Neuronal stem cell (in vitro differentiated cells): ENCODE measurements at regions not wholly inside any gene's neighbourhood (a gene's known extent, or its start where the extent isn't known, plus 50 kb on each side); places are given as distances from the start of the nearest gene placed in this dataset.

Source experiments
- DNase-seq: peaks from one replicate; pipeline ENCODE4 v3.0.0-alpha.2; 2013; ENCODE audit warnings: low spot score
- H2AFZ ChIP-seq: one replicate; pipeline ENCODE4 v1.6.1; 2013; ENCODE audit warnings: mild to moderate bottlenecking, low read length, inconsistent platforms
- H2AK5ac ChIP-seq: 2 replicates; pipeline ENCODE4 v1.6.1; 2013; ENCODE audit warnings: low read depth, mild to moderate bottlenecking, inconsistent platforms, low read length, moderate library complexity, mixed read lengths
- H2BK120ac ChIP-seq: 2 replicates; pipeline ENCODE4 v1.6.1; 2013; ENCODE audit warnings: low read depth, mild to moderate bottlenecking, inconsistent platforms, low read length, moderate library complexity, mixed read lengths
- H2BK12ac ChIP-seq: one replicate; pipeline ENCODE4 v1.6.1; 2013; ENCODE audit warnings: low read length, inconsistent platforms
- H2BK15ac ChIP-seq: 2 replicates; pipeline ENCODE4 v1.6.1; 2013; ENCODE audit warnings: mild to moderate bottlenecking, low read length, inconsistent platforms, mixed read lengths
- H2BK5ac ChIP-seq: one replicate; pipeline ENCODE4 v1.6.1; 2013; ENCODE audit warnings: inconsistent platforms, mild to moderate bottlenecking, low read length, moderate library complexity
- H3K14ac ChIP-seq: one replicate; pipeline ENCODE4 v1.6.1; 2013; ENCODE audit warnings: low read length, inconsistent platforms
- H3K18ac ChIP-seq: 2 replicates; pipeline ENCODE4 v1.6.1; 2013; ENCODE audit warnings: low read length, inconsistent platforms
- H3K23ac ChIP-seq: 2 replicates; pipeline ENCODE4 v1.6.1; 2013; ENCODE audit warnings: low read depth, mild to moderate bottlenecking, mixed read lengths, low read length, inconsistent platforms; ENCODE audit not compliant: poor library complexity
- H3K27ac ChIP-seq: replicated peaks from 3 replicates; pipeline ENCODE4 v1.5.1; 2013; ENCODE audit warnings: low read length, inconsistent platforms
- H3K27me3 ChIP-seq, 3 experiments: 2 replicates each; pipeline ENCODE4 v1.6.1; 2013; ENCODE audit warnings: low read length in 3 of 3, mild to moderate bottlenecking in 2 of 3, inconsistent platforms in 1 of 3, low read depth in 1 of 3, mixed read lengths in 1 of 3, moderate library complexity in 1 of 3; ENCODE audit not compliant: control insufficient read depth in 3 of 3, insufficient read depth in 3 of 3
- H3K36me3 ChIP-seq, 2 donors: replicated peaks in 1 of 2; 2 replicates each; pipeline ENCODE4 v1.6.1; 2013; ENCODE audit warnings: low read length in 2 of 2; ENCODE audit not compliant: control insufficient read depth in 2 of 2, insufficient read depth in 2 of 2
- H3K4ac ChIP-seq: 2 replicates; pipeline ENCODE4 v1.6.1; 2013; ENCODE audit warnings: inconsistent platforms, mild to moderate bottlenecking, low read length, moderate library complexity
- H3K4me1 ChIP-seq, 2 donors: 1 replicate in 1 of 2; 2 replicates in 1 of 2; pipeline ENCODE4 v1.6.1; 2013; ENCODE audit warnings: low read length in 2 of 2, low read depth in 1 of 2; ENCODE audit not compliant: control insufficient read depth in 2 of 2, insufficient read depth in 1 of 2
- H3K4me2 ChIP-seq: one replicate; pipeline ENCODE4 v1.6.1; 2013; ENCODE audit warnings: mild to moderate bottlenecking, low read length, inconsistent platforms; ENCODE audit not compliant: insufficient read depth, poor library complexity, severe bottlenecking
- H3K4me3 ChIP-seq, 2 donors: 2 replicates each; pipeline ENCODE4 v1.5.1; 2013; ENCODE audit warnings: low read length in 2 of 2, mild to moderate bottlenecking in 2 of 2, inconsistent platforms in 1 of 2, moderate library complexity in 1 of 2
- H3K79me1 ChIP-seq: one replicate; pipeline ENCODE4 v1.6.1; 2013; ENCODE audit warnings: low read depth, mild to moderate bottlenecking, inconsistent platforms, low read length, moderate library complexity
- H3K9ac ChIP-seq: one replicate; pipeline ENCODE4 v1.6.1; 2013; ENCODE audit warnings: mild to moderate bottlenecking, low read depth, low read length, inconsistent platforms; ENCODE audit not compliant: poor library complexity
- H3K9me3 ChIP-seq, 2 donors: replicated peaks in 1 of 2; 2 replicates each; pipeline versions ENCODE3 to v1.6.1; 2013; ENCODE audit warnings: low read length in 2 of 2, mild to moderate bottlenecking in 2 of 2, inconsistent platforms in 1 of 2, low read depth in 1 of 2, mixed read lengths in 1 of 2, moderate library complexity in 1 of 2; ENCODE audit not compliant: control insufficient read depth in 2 of 2, insufficient read depth in 1 of 2
- H4K8ac ChIP-seq: one replicate; pipeline ENCODE4 v1.6.1; 2013; ENCODE audit warnings: low read depth, mild to moderate bottlenecking, inconsistent platforms, low read length, moderate library complexity
- H4K91ac ChIP-seq: one replicate; pipeline ENCODE4 v1.6.1; 2013; ENCODE audit warnings: low read length, low read depth, mild to moderate bottlenecking, inconsistent platforms; ENCODE audit not compliant: poor library complexity
- WGBS, 2 donors: extraction: QIAGEN DNeasy Blood & Tissue Kit; methylation state at CpG; one replicate each; pipeline ENCODE4 v1.1.7; 2013; ENCODE audit warnings: missing lambda C conversion rate in 2 of 2, mixed read lengths in 1 of 2; ENCODE audit not compliant: insufficient read length in 2 of 2, insufficient replicate concordance in 1 of 2; ENCODE audit errors: extremely low coverage in 2 of 2; 5-methylcytosine and 5-hydroxymethylcytosine counted together

DNA sequence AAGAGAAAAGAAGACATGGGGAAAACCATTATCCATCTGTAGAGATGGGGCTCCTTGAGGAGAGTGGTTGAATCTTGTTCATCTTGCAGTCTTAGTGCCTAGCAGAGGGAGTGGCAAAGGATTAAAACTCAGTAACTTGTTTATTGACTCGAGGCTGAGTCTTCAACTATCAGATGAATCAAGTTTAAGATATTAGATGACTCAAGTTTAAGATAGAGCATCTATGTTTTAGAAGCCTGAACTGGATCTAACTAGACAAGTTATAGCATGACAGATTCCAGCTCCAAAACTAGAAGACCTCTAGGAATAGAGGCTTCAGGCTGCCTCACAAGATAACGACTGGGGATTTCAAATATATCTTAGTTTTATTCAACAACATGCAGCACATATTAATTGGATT is 2277.2 kb upstream of the WWC1 start:
- H3K79me1 ChIP-seq = no peaks in the 10 kb centered on the region

GRCh38 chr5:166018716-166019115 is 2272.7 kb upstream of the WWC1 start:
- no peak overlapping the region for H3K23ac ChIP-seq
- no peak overlapping the region for H3K4ac ChIP-seq
- H3K4me3 ChIP-seq = no peak overlapping the region

More for the DNA sequence above, 2277.2 kb upstream of the WWC1 start:
- H3K14ac ChIP-seq = no peak overlapping the region
- H2BK120ac ChIP-seq = no peak overlapping the region
- no peak overlapping the region for H2BK12ac ChIP-seq
- H3K9ac ChIP-seq = no peak overlapping the region
- H3K4me1 ChIP-seq = peaks cover 2 to 6% of the 10 kb centered on the region in 2 donors
- no peak overlapping the region for H2BK15ac ChIP-seq
- no peak overlapping the region for H3K4ac ChIP-seq
- H3K27ac ChIP-seq = no peak overlapping the region
- H3K4me2 ChIP-seq = no peak overlapping the region
- H2AFZ ChIP-seq = no peak overlapping the region
- H3K36me3 ChIP-seq = no peaks in the 10 kb centered on the region
- H3K9me3 ChIP-seq = no peaks in the 10 kb centered on the region
- H3K4me3 ChIP-seq = no peak overlapping the region
- no peak for DNase-seq
- no peaks in the 10 kb centered on the region for H3K27me3 ChIP-seq
- WGBS, 2 donors = no CpG with 5 or more reads among the region's 2 CpGs
- H2BK5ac ChIP-seq = no peak overlapping the region
- no peak overlapping the region for H4K8ac ChIP-seq
- H3K23ac ChIP-seq = no peak overlapping the region
- H2AK5ac ChIP-seq = no peak overlapping the region
- H3K18ac ChIP-seq = no peak overlapping the region
- H4K91ac ChIP-seq = no peak overlapping the region

GRCh38 chr5:166022065-166022464 is 2269.4 kb upstream of the WWC1 start:
- no peak overlapping the region for H2BK15ac ChIP-seq
- H3K4me2 ChIP-seq = no peak overlapping the region
- H3K23ac ChIP-seq = no peak overlapping the region
- no peak overlapping the region for H3K4me3 ChIP-seq
- no peak for DNase-seq
- no peak overlapping the region for H2BK12ac ChIP-seq
- H2BK5ac ChIP-seq = no peak overlapping the region
- no peak overlapping the region for H2AFZ ChIP-seq
- H3K4ac ChIP-seq = no peak overlapping the region
- no peaks in the 10 kb centered on the region for H3K9me3 ChIP-seq
- no peak overlapping the region for H4K8ac ChIP-seq
- H3K79me1 ChIP-seq = no peaks in the 10 kb centered on the region
- no peaks in the 10 kb centered on the region for H3K27me3 ChIP-seq
- no peaks in the 10 kb centered on the region for H3K36me3 ChIP-seq
- no peak overlapping the region for H3K27ac ChIP-seq
- no peak overlapping the region for H2BK120ac ChIP-seq
- H4K91ac ChIP-seq = no peak overlapping the region
- H3K18ac ChIP-seq = no peak overlapping the region
- H3K4me1 ChIP-seq = no peaks in the 10 kb centered on the region
- no peak overlapping the region for H3K14ac ChIP-seq
- no peak overlapping the region for H2AK5ac ChIP-seq
- H3K9ac ChIP-seq = no peak overlapping the region

More at GRCh38 chr5:166018716-166019115, 2272.7 kb upstream of the WWC1 start:
- H3K14ac ChIP-seq = no peak overlapping the region
- H2BK5ac ChIP-seq = no peak overlapping the region
- no peak overlapping the region for H3K18ac ChIP-seq
- no peak overlapping the region for H3K4me2 ChIP-seq
- no peaks in the 10 kb centered on the region for H3K36me3 ChIP-seq
- no peak overlapping the region for H3K9ac ChIP-seq
- peaks cover 0 to under 1% of the 10 kb centered on the region in 2 donors for H3K4me1 ChIP-seq
- DNase-seq = no peak
- no peaks in the 10 kb centered on the region for H3K27me3 ChIP-seq
- no peak overlapping the region for H4K91ac ChIP-seq
- H2BK15ac ChIP-seq = no peak overlapping the region
- H4K8ac ChIP-seq = no peak overlapping the region
- H2BK120ac ChIP-seq = no peak overlapping the region
- H3K9me3 ChIP-seq = no peaks in the 10 kb centered on the region
- no CpG with 5 or more reads among the region's 1 CpG for WGBS, 2 donors
- H2BK12ac ChIP-seq = no peak overlapping the region
- H2AK5ac ChIP-seq = no peak overlapping the region
- no peak overlapping the region for H3K27ac ChIP-seq
- H2AFZ ChIP-seq = no peak overlapping the region
- no peaks in the 10 kb centered on the region for H3K79me1 ChIP-seq

DNA sequence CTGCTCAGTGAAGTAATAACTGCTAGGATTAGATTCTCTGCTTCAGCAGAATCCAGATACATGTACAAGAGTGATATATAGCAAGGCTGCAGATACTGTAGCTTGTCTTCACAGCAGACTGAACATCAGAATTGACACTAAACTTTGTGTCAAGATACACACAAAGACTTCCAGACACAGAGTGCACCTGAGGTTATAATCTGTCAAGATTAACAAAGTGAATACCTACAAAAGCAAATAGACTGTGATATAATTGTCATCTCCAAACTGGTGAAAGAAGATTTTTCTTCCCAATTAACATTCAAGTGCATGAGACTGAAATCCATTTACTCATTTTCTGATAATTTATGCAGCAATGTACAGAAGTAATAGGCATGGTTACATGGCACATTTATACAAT is 2266.5 kb upstream of the WWC1 start:
- H2BK15ac ChIP-seq = no peak overlapping the region
- H4K91ac ChIP-seq = no peak overlapping the region
- no peak overlapping the region for H2AFZ ChIP-seq
- no peak overlapping the region for H3K14ac ChIP-seq
- H3K9me3 ChIP-seq = no peaks in the 10 kb centered on the region
- H3K4me3 ChIP-seq = no peak overlapping the region
- H2BK5ac ChIP-seq = no peak overlapping the region
- no peaks in the 10 kb centered on the region for H3K4me1 ChIP-seq
- no peaks in the 10 kb centered on the region for H3K79me1 ChIP-seq
- H2AK5ac ChIP-seq = no peak overlapping the region
- H3K4me2 ChIP-seq = no peak overlapping the region
- no peak overlapping the region for H3K18ac ChIP-seq
- no peak overlapping the region for H3K27ac ChIP-seq
- H2BK12ac ChIP-seq = no peak overlapping the region
- H3K23ac ChIP-seq = no peak overlapping the region
- no peak overlapping the region for H2BK120ac ChIP-seq
- H3K4ac ChIP-seq = no peak overlapping the region
- no peak overlapping the region for H3K9ac ChIP-seq
- no peak for DNase-seq
- H3K36me3 ChIP-seq = no peaks in the 10 kb centered on the region
- no peaks in the 10 kb centered on the region for H3K27me3 ChIP-seq
- H4K8ac ChIP-seq = no peak overlapping the region
